CD4-positive, alpha-beta T cell treated with Interleukin-1 beta for 1 hour (primary cell): ENCODE measurements at regions not wholly inside any gene's neighbourhood (a gene's known extent, or its start where the extent isn't known, plus 50 kb on each side); places are given as distances from the start of the nearest gene placed in this dataset.
"Not testable (repeated sequence)": the region's sequence is repeated elsewhere in the genome, so short reads cannot be mapped to it uniquely, and the experiment has no call there.

ENCODE experiments used
- DNase-seq, 2 donors: peaks; one replicate each; pipeline ENCODE4 v3.0.0-alpha.2; 2020 to 2022

GRCh38 chr2:180927030-180927686 lies 53.2 kb upstream of the UBE2E3 start:
- DNase-seq: no peak

DNA sequence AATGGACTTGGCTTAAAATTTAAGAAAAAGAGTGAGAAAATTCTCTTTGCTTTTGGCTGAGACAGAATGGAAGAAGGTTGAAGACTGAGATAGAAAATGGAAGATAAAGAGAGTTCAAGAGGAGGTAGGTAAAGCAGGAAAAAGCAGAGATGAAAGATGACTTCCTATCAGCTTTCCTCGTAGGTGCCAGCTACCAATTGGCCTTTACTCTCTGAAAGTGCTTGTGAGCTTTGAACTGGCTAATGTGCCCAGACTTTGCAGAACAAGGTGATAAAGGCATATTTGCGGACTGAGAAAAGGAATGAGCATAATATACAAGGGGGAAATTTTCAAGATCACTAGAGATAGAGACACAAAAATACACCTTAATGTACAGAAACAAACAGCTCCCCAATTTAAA lies 54.7 kb upstream of the UBE2E3 start:
- DNase-seq: no peak

- no peak for DNase-seq
Measured at GRCh38 chr2:180924063-180924462, 56.3 kb upstream of the UBE2E3 start.

DNA sequence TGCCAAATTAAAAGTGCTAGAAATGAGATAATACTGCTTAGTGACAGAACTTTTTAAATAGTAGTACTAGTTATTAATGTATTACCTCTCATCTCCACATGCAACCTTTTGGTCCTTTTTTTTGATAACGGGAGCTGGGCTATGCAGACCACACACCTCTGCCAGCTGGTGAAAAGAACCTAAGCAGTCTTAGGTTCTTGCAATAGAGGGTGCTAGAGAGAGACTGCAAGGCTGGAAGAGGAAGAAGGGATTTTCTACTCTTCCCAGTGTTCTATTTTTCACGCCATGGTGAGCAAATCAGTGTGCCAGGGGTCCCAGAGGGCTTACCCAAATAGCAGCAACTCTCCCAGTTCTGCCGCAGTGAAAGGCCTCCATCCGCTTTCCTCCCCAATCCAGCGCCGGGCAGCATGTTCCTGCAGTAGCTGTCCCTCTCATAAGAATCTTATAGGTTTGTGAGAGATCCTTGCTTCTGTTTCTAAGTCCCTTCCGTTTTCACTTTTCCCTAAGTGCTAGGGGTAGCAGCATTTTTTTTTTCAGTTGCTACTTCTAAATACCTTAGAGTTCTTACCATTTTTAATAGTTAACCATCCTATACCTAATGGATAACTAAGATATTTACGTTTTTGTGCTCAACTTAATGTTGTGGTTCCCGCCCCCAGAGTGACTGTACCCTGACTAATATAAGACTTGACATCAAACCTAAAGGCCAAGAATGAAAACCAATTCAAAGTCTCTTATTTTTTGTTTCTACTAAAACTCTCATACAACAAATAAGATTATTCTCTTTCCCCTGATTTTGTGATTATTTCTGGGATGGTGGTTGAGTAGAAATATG lies 69.4 kb upstream of the UBE2E3 start:
- DNase-seq: no peak

DNA sequence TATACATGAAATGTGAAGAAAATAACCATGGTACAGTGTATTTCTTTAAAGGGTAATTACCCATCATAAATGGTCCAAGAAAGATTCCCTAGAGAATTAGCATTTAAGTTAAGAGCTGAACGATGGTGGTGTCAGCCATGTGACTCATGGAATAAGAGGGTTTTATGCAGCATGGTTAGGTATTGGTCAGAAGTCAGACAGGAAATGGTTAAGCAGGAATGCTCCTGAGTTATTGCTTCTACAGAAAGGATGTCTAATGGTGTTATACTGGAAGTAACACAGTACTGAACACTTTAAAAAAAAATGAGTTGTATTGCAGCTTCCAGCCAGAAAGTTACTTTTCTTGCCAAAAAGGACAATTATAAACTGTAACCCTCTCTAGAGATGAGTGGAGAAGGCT lies 72.7 kb upstream of the UBE2E3 start:
- DNase-seq: no peak

GRCh38 chr2:180905461-180905860 lies 74.9 kb upstream of the UBE2E3 start:
- DNase-seq: no peak

DNA sequence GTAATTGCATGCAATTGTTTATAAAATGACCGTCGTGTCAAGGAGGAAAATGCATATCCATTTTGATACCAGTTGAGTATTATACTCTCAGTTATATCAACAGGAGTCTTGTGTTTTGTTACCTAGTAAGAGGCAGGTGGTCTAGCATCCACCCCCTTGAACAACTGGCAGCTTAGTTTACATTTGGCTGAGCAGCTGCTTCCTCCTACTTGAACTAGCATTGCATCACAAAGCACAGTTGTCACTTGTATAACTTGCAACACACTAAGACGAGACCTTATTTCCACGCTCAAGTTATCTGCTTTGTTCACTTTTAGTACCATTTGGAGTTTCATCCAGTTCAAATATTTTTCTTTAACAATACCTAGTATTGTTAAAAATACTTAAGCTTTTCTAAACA lies 75.4 kb upstream of the UBE2E3 start:
- no peak for DNase-seq

GRCh38 chr2:180901331-180901730 lies 79.1 kb upstream of the UBE2E3 start:
- DNase-seq: no peak

- no peak for DNase-seq
Measured at GRCh38 chr2:180893752-180894151, 86.7 kb upstream of the UBE2E3 start.

DNA sequence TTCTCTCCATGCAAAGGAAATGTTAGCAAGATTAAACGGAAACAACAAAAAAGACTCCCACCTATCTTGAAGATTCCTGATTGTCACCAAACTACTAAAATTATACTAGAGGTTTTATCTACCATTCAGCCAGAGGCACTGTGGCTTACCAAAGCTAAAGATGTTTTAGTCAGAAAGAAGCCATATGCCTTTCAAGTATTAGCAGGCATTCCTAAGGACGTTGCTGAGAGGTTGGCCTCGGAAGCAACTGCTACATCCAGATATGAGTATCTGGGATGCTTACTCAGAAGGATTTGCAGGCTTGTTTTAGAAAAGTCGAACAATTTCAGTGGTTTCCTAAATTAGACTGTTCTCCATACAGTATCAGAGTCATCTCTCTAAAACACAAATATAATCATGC lies 88.3 kb upstream of the UBE2E3 start:
- no peak for DNase-seq

GRCh38 chr2:180891360-180891759 lies 89.0 kb upstream of the UBE2E3 start:
- no peak for DNase-seq

- no peak for DNase-seq
Measured at GRCh38 chr2:180890781-180891180, 89.6 kb upstream of the UBE2E3 start.

DNA sequence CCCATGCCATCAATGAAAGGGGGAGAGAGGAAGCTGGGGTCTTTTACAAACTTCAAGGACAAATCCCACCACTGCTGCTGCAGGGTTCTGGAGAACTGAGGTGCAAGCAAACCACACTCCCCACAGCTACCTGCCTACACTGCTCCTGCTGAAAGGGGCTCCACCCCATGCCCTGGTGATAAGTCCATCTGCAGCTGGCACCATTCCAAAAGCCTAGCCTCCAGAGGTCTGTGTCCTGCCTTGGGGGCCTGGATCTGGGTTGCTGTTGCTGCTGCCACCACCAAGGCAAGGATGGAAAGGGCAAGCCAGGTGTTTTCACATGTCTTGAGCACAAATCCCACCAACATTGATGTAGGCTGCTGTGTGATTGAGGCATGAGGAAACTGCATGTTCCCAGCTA lies 97.4 kb upstream of the UBE2E3 start:
- no peak for DNase-seq

- DNase-seq: no peak
Measured at GRCh38 chr2:180876506-180876905, 103.9 kb upstream of the UBE2E3 start.

DNA sequence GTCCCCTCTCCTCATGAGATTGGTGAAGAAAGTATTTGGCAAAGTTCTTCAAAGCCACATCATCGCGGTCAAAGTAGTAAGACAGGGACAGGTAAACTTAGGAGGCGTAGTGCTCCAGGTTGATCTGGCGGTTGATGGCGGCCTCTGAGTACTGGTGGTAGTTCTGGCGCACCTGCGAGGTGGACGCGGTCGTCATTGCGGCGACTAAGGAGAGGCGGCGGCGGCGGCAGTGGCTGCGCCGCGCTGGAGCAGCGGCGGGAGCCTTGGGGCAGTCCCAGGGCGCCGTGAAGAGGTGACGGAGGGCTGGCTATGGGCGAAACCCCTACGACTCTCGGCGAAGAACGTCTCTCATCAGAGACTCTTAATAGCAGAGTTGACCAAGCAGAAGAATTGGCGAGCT lies 107.2 kb upstream of the UBE2E3 start:
- DNase-seq: no peak

DNA sequence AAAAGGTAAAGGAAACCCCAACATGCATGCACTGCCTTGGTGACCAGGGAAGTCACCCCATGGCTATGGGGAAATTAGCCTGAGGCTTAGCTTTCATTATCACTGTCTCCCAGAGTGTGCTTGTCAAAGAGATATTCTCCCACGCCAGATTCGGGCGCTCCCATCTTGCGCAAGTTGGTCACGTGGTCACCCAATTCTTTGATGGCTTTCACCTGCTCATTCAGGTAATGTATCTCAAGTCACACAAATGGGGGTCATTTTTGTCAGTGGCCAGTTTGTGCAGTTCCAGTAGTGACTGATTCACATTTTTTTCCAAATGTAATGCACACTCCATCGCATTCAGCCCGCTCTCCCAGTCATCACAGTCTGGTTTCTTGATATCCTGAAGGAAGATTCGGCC lies 107.6 kb upstream of the UBE2E3 start:
- DNase-seq: not testable (repeated sequence)

GRCh38 chr2:180872255-180872654 lies 108.2 kb upstream of the UBE2E3 start:
- DNase-seq: no peak

DNA sequence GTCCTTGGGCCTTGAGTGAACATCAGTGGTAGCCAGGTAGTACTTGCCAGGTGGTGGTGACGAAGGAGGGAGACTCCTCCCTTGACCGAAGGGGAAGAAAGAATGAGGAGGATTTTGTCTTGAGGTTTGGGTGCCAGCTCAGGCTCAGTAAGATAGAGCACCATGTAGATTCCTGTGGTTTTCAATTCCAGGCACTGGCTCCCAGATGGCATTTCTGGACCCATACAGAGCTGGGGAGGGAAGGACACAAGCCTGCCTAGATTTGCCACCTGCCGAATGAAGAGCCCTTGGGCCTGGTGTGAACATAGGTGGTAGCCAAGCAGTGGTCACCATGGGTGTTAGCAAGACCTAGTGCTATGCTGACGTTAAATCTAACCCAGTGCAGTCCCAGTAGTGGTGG lies 108.8 kb upstream of the UBE2E3 start:
- DNase-seq: no peak

GRCh38 chr2:180849851-180850250 lies 130.6 kb upstream of the UBE2E3 start:
- no peak for DNase-seq

DNA sequence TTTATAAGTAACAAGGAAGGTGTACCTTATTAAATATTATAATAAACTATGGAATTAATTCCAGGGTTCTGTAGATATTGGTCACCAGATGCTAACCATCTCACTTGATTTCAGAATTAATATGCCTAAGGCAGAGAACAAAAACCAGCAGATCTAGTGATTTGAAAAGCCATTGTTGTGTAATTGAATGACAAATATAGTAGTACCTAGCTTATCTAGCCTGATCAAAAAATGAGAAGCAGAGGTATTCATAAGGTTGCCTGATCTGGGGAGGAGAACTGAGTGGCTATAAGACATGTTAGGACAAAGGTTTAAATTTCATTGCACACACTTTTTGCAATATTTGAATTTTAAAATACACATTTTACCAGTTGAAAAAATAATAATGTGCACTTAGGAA lies 132.0 kb upstream of the UBE2E3 start:
- DNase-seq: no peak

DNA sequence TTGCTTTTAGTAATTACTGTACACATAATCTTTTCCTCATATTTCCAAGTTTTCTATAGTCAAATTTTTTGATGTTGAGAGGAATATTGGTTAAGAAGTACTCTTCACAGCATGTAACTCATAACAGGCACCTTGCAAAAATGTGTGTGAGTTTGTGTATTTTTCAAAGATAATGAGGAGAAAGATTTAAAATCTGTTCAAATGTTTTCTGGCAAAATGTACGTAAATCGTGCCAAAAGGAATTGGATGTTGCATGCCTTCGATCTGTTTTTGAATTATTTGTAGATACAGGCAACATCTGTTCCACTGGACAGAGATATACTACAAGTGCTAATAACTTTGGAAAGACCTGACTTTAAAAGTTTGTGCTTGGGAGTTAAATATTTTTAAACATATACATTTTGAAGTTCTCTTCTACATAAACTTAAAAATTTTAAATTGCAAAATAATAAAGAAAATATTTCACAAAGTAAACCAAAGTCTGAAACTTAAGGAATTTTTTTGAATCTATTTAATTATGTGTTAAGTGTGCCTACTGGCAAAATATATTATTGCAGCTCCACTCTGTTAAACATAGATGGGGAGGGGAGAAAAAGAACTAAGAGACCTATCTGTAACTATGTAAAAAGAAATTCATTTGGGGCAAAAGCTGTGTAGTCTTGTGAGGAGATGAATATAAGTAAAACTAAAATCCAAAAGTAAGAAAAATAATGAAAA lies 133.5 kb upstream of the UBE2E3 start:
- DNase-seq: no peak

- no peak for DNase-seq
Measured at GRCh38 chr2:180842461-180842860, 137.9 kb upstream of the UBE2E3 start.

DNA sequence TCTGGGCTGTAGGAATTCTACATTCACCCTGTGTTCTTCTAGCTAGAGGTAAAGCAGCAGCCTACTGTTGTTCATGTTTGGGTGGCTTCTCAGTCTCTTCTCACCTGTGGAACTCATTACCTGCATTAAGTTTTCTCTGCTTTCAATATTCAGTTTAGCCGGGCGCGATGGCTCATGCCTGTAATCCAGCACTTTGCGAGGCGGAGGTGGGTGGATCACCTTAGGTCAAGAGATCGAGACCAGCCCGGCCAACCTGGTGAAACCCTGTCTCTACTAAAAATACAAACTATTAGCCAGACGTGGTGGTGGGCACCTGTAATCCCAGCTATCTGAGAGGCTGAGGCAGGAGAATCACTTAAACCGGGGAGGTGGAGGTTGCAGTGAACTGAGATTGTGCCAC lies 139.8 kb upstream of the UBE2E3 start:
- no peak for DNase-seq

GRCh38 chr2:180829836-180830235 lies 150.6 kb upstream of the UBE2E3 start:
- no peak for DNase-seq
